GM10248 (cell line): ENCODE measurements at regions not wholly inside any gene's neighbourhood (a gene's known extent, or its start where the extent isn't known, plus 50 kb on each side); places are given as distances from the start of the nearest gene placed in this dataset.

ENCODE experiments used
- CTCF ChIA-PET: fragments of 300-600 bp; sonication (Branson Sonifier 250); formaldehyde crosslinking; extraction: SDS; loops from one replicate; lab custom pipeline; 2021; ENCODE audit warnings: antibody characterized with exemption; lab: Yijun Ruan, JAX
- POLR2A ChIA-PET: fragments of 350-650 bp; sonication (Branson Sonifier 250); formaldehyde crosslinking; extraction: SDS; loops from one replicate; lab custom pipeline; 2020; ENCODE audit warnings: antibody characterized with exemption; lab: Yijun Ruan, JAX
- DNase-seq: peaks from one replicate; pipeline ENCODE4 v3.0.0; 2012; ENCODE audit errors: extremely low spot score
- TF ChIP-seq, protein P1 (sequence below): IDR thresholded peaks from 2 replicates; pipeline ENCODE4 v1.5.1; 2012; ENCODE audit warnings: mild to moderate bottlenecking, low read depth; ENCODE audit errors: extremely low read depth, missing control alignments, control extremely low read depth

DNA sequence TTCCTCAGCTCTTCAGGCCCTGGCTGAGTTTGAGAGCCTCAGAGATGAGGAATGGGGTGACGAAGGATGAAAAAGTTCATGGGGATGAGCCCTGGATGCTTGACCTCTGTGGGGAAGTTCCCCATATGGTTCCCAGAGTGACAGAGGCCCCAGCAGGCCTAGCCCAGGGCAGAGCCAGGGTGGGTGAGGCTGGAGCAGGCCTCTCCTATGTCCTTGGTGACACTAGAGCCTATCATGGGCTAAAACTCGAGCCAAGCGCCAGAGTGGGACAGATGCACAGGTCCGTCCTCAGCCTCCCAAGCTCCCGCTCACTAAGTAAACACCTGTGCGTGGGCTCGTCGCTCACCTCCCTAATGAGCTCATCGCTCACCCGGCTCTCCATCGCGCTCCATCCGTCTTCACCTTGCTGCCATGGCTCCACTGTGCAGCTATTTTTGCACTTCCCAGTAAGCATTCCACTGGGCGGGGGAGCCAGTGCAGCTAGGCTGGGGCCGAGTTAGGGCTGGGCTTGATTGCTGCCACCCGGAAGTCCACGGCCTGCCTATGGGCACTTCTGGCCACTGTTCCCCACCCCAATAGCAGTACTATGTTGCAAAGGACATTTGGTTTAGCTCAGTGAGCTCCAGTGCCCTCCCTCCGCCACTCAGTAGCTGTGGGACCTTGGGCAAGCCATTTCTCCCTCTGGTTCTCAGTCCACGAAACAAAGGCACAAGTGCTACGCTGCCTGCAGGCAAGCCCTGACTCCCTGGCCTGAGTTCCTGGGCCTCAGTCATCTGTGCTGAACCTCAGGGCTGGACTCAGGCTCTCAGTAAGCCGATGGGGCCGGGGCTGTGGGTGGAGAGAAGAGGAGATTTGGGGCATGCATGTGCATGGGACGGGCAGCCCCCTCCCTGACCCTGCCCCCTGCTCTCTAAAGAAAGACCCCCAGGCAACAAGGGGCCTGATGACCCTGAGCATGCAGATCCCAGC lies 117.3 kb upstream of the PCBD1 start:
- ChIA-PET POLR2A (no interaction called here), CTCF (no interaction called here)
- DNase-seq = no peak
- TF ChIP-seq, protein P1, sequence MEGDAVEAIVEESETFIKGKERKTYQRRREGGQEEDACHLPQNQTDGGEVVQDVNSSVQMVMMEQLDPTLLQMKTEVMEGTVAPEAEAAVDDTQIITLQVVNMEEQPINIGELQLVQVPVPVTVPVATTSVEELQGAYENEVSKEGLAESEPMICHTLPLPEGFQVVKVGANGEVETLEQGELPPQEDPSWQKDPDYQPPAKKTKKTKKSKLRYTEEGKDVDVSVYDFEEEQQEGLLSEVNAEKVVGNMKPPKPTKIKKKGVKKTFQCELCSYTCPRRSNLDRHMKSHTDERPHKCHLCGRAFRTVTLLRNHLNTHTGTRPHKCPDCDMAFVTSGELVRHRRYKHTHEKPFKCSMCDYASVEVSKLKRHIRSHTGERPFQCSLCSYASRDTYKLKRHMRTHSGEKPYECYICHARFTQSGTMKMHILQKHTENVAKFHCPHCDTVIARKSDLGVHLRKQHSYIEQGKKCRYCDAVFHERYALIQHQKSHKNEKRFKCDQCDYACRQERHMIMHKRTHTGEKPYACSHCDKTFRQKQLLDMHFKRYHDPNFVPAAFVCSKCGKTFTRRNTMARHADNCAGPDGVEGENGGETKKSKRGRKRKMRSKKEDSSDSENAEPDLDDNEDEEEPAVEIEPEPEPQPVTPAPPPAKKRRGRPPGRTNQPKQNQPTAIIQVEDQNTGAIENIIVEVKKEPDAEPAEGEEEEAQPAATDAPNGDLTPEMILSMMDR = no peak

DNA sequence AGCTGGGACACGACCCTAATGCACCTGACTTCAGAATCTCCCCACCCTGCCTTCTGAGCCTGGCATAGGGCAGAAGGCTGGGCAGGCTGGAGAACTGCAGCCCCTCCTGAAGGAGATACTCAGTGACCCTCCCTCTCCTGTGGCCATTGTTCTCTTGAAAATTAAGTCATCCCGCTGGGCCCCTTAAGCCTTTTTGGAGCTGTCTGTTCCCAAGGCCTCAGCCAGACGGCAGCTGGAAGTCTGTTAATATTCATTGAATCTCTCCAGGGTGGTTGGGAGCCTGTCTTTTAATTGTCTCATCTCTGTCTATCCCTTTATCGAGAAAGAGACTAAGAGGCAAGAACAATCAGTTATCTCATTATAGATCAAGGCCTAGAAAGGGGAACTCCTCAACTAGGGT lies 118.1 kb upstream of the PCBD1 start:
- DNase-seq = no peak
- ChIA-PET CTCF (no interaction called here), POLR2A (no interaction called here)
- TF ChIP-seq, protein P1 = no peak

DNA sequence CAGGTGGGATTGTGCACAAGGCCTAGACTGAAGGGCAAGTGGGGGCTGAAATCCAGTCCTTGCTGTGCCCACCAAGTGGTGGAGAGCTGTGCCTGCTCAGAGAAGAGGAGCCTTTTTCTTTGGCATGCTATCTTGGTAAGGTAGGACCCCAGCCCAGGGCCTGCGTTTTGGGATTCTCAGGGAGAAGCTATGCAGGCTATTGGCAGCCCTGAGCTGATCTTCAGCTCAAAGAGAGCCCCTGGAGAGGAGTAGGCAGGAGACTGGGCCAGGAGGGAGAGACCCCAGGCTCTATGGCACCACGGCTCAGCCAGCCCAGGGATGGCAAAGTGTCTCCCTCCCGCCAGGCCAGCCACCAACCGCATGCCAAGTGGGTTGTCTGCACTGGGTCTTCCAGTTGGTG lies 119.2 kb upstream of the PCBD1 start:
- POLR2A ChIA-PET = no interaction called here

DNA sequence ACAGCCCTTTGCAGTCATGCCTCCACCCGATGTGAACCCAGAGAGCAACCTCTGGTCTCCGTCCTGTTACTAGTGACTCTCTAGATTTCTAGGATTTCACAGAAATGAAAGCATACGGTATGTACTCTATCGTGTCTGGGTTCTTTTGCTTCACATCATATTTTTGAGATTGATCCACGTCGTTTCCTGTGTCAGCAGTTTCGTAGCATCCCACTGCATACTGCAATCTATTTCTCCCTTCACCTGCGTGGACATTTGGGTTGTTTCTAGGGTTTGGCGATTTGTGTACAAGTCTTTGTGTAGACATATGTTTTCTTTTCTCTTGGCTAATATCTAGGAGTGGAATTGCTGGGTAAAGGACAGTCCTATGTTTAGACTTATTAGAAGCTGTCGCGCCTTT lies 119.8 kb upstream of the PCBD1 start:
- CTCF ChIA-PET = no interaction called here
- DNase-seq = no peak
- POLR2A ChIA-PET = no interaction called here
- TF ChIP-seq, protein P1 = no peak

More for the DNA sequence above, 119.2 kb upstream of the PCBD1 start:
- CTCF ChIA-PET = no interaction called here
- no peak for DNase-seq
- TF ChIP-seq, protein P1 = no peak

DNA sequence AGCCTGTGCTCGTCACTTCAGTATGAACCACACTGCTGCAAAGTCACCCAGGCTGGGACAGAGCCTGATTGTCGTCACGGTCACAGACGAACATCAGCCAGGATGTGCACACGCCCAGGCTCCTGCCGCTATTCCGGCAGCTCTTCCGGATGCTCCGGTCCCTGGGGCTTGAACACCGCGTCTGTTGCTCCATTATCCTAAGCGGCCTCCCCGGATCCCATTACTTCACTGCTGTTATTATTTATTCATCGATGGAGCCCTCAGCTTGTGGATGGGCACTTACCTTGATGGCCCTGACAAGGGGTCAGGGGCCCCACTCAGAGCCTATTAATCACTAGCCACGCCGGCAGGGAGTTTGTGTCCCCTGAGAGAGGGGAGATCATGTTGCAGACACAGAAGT lies 120.8 kb upstream of the PCBD1 start:
- DNase-seq = no peak
- ChIA-PET CTCF (no interaction called here), POLR2A (no interaction called here)
- TF ChIP-seq, protein P1 = no peak

DNA sequence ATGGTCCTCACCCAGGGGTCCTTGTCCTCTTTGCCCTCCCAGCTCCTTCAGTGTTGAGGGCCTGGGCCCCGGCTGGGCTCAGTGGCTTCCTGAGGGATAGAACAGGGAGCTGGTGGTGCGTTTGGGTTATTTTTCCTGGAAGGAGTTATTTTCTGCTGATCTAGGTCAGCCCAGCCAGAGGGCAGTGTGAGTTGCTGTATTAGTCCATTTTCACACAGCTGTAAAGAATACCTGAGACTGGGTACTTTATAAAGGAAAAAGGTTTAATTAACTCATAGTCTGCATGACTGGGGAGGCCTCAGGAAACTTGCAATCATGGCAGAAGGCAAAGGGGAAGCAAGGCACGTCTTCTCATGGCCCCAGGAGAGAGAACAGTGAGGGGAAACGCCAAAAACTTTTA lies 122.4 kb upstream of the PCBD1 start:
- CTCF ChIA-PET = no interaction called here
- POLR2A ChIA-PET = no interaction called here
- TF ChIP-seq, protein P1 = no peak
- no peak for DNase-seq
